Kasumi-1 (cell line): ENCODE measurements at regions not wholly inside any gene's neighbourhood (a gene's known extent, or its start where the extent isn't known, plus 50 kb on each side); places are given as distances from the start of the nearest gene placed in this dataset.

Experiments used
- DNase-seq, 2 experiments: peaks; one replicate each; lab custom pipeline; 2025; lab: John Stamatoyannopoulos, UW

- no peak for DNase-seq
Observed at GRCh38 chr17:79444198-79444597, 166.7 kb downstream of the RBFOX3 start.

- no peak for DNase-seq
Observed at GRCh38 chr17:79443026-79443425, 167.8 kb downstream of the RBFOX3 start.

- no peak for DNase-seq
Observed at GRCh38 chr17:79441356-79442160, 169.3 kb downstream of the RBFOX3 start.

GRCh38 chr17:79440251-79440650 is 170.6 kb downstream of the RBFOX3 start:
- DNase-seq = no peak

- DNase-seq = no peak
Observed at GRCh38 chr17:79439493-79439892, 171.4 kb downstream of the RBFOX3 start.

- no peak for DNase-seq
Observed at GRCh38 chr17:79438546-79439334, 172.1 kb downstream of the RBFOX3 start.

- DNase-seq = no peak
Observed at GRCh38 chr17:79438058-79438457, 172.8 kb downstream of the RBFOX3 start.

- DNase-seq = no peak
Observed at GRCh38 chr17:79437081-79437480, 173.8 kb downstream of the RBFOX3 start.

- DNase-seq = no peak
Observed at GRCh38 chr17:79435962-79436361, 174.9 kb downstream of the RBFOX3 start.

- no peak for DNase-seq
Observed at GRCh38 chr17:79435296-79435695, 175.6 kb downstream of the RBFOX3 start.

GRCh38 chr17:79434215-79434614 is 176.6 kb downstream of the RBFOX3 start:
- no peak for DNase-seq

GRCh38 chr17:79433379-79433778 is 177.5 kb downstream of the RBFOX3 start:
- DNase-seq = no peak

- no peak for DNase-seq
Observed at GRCh38 chr17:79431175-79431574, 179.7 kb downstream of the RBFOX3 start.

GRCh38 chr17:79429864-79430494 is 180.9 kb downstream of the RBFOX3 start:
- DNase-seq = no peak

- no peak for DNase-seq
Observed at GRCh38 chr17:79428988-79429387, 181.9 kb downstream of the RBFOX3 start.

- DNase-seq = no peak
Observed at GRCh38 chr17:79427621-79428539, 183.0 kb downstream of the RBFOX3 start.

- no peak for DNase-seq
Observed at GRCh38 chr17:79425686-79426085, 185.2 kb downstream of the RBFOX3 start.

- no peak for DNase-seq
Observed at GRCh38 chr17:79424471-79425185, 186.2 kb downstream of the RBFOX3 start.

- DNase-seq = no peak
Observed at GRCh38 chr17:79423811-79424465, 186.9 kb downstream of the RBFOX3 start.

GRCh38 chr17:79422236-79422635 is 188.6 kb downstream of the RBFOX3 start:
- no peak for DNase-seq
